ENCODE measurements at regions not wholly inside any gene's neighbourhood (a gene's known extent, or its start where the extent isn't known, plus 50 kb on each side); places are given as distances from the start of the nearest gene placed in this dataset.

DNA sequence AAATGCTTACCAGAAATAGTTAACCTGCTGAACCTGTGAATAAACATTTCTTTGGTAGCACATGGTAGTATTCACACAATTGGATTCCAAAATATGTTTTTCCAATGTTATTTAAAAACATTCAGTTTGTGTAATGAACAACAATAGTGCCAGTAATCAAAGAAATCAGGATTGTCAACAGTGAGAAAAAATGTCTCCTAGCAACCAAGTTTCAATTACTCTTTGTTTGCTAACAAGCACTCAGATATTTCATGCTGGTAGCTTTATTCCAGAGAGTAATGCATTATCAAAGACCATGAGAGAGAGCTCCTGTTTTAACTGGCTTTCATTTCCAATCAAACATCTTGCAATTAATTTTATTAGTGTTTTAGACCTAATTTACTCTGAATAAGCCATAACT lies 768.1 kb upstream of the GRAMD2B start:
- TF ChIP-seq YY1 (IDR thresholded peaks at IDR 0.05; ENCODE audit: insufficient read depth, insufficient replicate concordance, low read depth, low read length) (no peak), ELF1 (CRISPR knock-in tag; IDR thresholded peaks at IDR 0.05) (no peak), ZFP36 (IDR thresholded peaks at IDR 0.05; ENCODE audit: borderline replicate concordance, low read depth, low read length, partially characterized antibody) (no peak), CTCF (CRISPR knock-in tag; IDR thresholded peaks at IDR 0.05) (no peak), ZBTB4 (CRISPR knock-in tag; IDR thresholded peaks at IDR 0.05; ENCODE audit: borderline replicate concordance) (no peak), NFKBIZ (CRISPR knock-in tag; IDR thresholded peaks at IDR 0.05) (no peak)
- TF ChIP-seq, protein P1, sequence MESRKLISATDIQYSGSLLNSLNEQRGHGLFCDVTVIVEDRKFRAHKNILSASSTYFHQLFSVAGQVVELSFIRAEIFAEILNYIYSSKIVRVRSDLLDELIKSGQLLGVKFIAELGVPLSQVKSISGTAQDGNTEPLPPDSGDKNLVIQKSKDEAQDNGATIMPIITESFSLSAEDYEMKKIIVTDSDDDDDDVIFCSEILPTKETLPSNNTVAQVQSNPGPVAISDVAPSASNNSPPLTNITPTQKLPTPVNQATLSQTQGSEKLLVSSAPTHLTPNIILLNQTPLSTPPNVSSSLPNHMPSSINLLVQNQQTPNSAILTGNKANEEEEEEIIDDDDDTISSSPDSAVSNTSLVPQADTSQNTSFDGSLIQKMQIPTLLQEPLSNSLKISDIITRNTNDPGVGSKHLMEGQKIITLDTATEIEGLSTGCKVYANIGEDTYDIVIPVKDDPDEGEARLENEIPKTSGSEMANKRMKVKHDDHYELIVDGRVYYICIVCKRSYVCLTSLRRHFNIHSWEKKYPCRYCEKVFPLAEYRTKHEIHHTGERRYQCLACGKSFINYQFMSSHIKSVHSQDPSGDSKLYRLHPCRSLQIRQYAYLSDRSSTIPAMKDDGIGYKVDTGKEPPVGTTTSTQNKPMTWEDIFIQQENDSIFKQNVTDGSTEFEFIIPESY (CRISPR knock-in tag; IDR thresholded peaks at IDR 0.05): no peak

Data from HepG2 (cell line).